ENCODE measurements at regions not wholly inside any gene's neighbourhood (a gene's known extent, or its start where the extent isn't known, plus 50 kb on each side); places are given as distances from the start of the nearest gene placed in this dataset.

DNA sequence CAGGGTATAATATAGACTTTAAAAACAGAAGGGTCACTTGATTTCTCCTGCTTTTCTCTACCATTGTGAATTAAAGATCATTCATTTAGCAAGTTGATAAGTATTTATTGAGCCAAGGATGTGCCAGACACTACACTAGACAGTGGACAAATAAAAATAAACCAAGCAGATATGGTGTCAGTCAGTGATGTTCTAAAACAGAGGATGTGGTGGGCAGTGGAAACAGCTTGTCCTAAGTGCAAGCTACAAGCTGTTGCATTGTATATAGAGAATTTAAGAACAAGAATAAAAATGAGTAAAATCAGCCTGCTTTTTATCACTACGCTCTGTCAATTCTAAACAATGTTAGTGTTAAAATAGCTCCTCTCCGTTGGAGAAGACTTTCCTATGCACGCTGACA lies 637.3 kb upstream of the GRM7 start:
- Histone ChIP-seq H3K4me1 (ENCODE audit: control insufficient read depth in 1 of 2, insufficient read depth in 2 of 2, low read length in 2 of 2) (peaks cover 19 to 37% of the 10 kb centered on the region in 2 donors), H3K9ac (ENCODE audit: insufficient read depth, low read length, poor library complexity, severe bottlenecking) (no peak overlapping the region), H2AFZ (ENCODE audit: insufficient read depth, low read depth, low read length, poor library complexity, severe bottlenecking) (no peak overlapping the region), H3K79me2 (ENCODE audit: insufficient read depth, low read length) (no peaks in the 10 kb centered on the region), H3K9me3 (replicated peaks in 1 of 2; ENCODE audit: control insufficient read depth in 1 of 2, insufficient read depth in 1 of 2, low read length in 2 of 2) (no peaks in the 10 kb centered on the region), H4K20me1 (ENCODE audit: insufficient read depth, low read length) (no peaks in the 10 kb centered on the region), H3K4me2 (replicated peaks; ENCODE audit: extremely low read depth, low read length, poor library complexity, severe bottlenecking) (no peak overlapping the region), H3K27me3 (ENCODE audit: control insufficient read depth in 2 of 2, insufficient read depth in 2 of 2, low read length in 2 of 2) (no peaks in the 10 kb centered on the region), H3K4me3 (replicated peaks in 1 of 3; ENCODE audit: low read depth in 2 of 3, low read length in 3 of 3) (no peak overlapping the region), H3K36me3 (replicated peaks in 1 of 2; ENCODE audit: control insufficient read depth in 1 of 2, insufficient read depth in 2 of 2, low read length in 2 of 2) (no peaks in the 10 kb centered on the region), H3K27ac (ENCODE audit: low read depth in 1 of 2, low read length in 2 of 2) (no peak overlapping the region)
- intact Hi-C loops (cut with micrococcal nuclease): no loop called here
- H3K4me1 Mint-ChIP-seq: peaks cover 34% of the 10 kb centered on the region
- WGBS (ENCODE audit: insufficient coverage): no CpG with 5 or more reads among the region's 3 CpGs
- no peak overlapping the region for H3K4me3 Mint-ChIP-seq
- peaks cover 0 to 3% (median 0%) of the 10 kb centered on the region in 7 donors for H3K9me3 Mint-ChIP-seq
- no peak overlapping the region for H3K27ac Mint-ChIP-seq
- no peaks in the 10 kb centered on the region for H3K36me3 Mint-ChIP-seq
- TF ChIP-seq, protein P1, sequence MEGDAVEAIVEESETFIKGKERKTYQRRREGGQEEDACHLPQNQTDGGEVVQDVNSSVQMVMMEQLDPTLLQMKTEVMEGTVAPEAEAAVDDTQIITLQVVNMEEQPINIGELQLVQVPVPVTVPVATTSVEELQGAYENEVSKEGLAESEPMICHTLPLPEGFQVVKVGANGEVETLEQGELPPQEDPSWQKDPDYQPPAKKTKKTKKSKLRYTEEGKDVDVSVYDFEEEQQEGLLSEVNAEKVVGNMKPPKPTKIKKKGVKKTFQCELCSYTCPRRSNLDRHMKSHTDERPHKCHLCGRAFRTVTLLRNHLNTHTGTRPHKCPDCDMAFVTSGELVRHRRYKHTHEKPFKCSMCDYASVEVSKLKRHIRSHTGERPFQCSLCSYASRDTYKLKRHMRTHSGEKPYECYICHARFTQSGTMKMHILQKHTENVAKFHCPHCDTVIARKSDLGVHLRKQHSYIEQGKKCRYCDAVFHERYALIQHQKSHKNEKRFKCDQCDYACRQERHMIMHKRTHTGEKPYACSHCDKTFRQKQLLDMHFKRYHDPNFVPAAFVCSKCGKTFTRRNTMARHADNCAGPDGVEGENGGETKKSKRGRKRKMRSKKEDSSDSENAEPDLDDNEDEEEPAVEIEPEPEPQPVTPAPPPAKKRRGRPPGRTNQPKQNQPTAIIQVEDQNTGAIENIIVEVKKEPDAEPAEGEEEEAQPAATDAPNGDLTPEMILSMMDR (IDR thresholded peaks at IDR 0.05): no peak
- peaks cover 1 to 2% (median 1%) of the 10 kb centered on the region in 3 donors for H3K27me3 Mint-ChIP-seq (ENCODE audit: low read depth in 3 of 3)
- DNase-seq: no peak

DNA sequence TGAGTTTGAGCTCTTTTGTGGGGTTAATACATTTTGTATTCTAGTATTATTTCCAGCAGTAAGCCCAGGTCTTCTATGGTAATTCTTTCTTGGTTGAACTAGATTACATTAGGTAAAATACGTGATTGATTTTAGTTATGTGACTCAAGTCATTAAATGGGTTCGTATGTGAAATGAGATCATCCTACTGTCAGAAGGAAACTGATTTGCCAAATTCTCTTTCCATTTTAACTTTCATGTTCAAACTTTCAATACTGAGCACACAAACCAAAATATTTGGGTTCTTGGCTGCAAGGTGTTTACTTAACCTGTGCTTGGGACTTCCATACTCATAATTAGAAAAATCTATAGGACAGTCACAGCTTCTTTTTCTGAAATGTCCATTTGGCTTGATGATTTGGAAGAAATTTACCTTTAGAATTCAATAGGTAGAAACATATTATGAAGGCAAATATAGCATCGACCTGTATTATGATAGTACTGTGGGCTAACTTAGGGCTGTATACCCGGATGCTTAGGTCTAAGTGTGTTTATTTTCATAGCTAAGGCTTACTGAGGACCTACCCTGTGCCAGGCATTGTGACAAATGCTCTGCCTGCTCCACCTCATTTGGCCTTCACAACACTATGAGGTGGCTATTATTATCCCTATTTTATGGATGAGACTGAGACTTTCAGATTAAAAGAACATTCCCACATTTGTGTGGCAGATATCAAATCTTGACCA lies 631.8 kb upstream of the GRM7 start:
- Mint-ChIP-seq H3K4me3 (no peak overlapping the region), H3K27ac (no peak overlapping the region), H3K4me1 (no peaks in the 10 kb centered on the region), H3K36me3 (no peaks in the 10 kb centered on the region), H3K9me3 (peaks cover 0 to 11% (median 8%) of the 10 kb centered on the region in 7 donors), H3K27me3 (ENCODE audit: low read depth in 3 of 3) (peaks cover 1 to 6% (median 2%) of the 10 kb centered on the region in 3 donors)
- intact Hi-C loops (cut with micrococcal nuclease): no loop called here
- Histone ChIP-seq H3K4me3 (replicated peaks in 1 of 3; ENCODE audit: low read depth in 2 of 3, low read length in 3 of 3) (no peak overlapping the region), H3K4me1 (ENCODE audit: control insufficient read depth in 1 of 2, insufficient read depth in 2 of 2, low read length in 2 of 2) (no peaks in the 10 kb centered on the region), H2AFZ (ENCODE audit: insufficient read depth, low read depth, low read length, poor library complexity, severe bottlenecking) (no peak overlapping the region), H3K27me3 (ENCODE audit: control insufficient read depth in 2 of 2, insufficient read depth in 2 of 2, low read length in 2 of 2) (no peaks in the 10 kb centered on the region), H3K79me2 (ENCODE audit: insufficient read depth, low read length) (no peaks in the 10 kb centered on the region), H3K36me3 (replicated peaks in 1 of 2; ENCODE audit: control insufficient read depth in 1 of 2, insufficient read depth in 2 of 2, low read length in 2 of 2) (no peaks in the 10 kb centered on the region), H3K9me3 (replicated peaks in 1 of 2; ENCODE audit: control insufficient read depth in 1 of 2, insufficient read depth in 1 of 2, low read length in 2 of 2) (no peaks in the 10 kb centered on the region), H3K9ac (ENCODE audit: insufficient read depth, low read length, poor library complexity, severe bottlenecking) (no peak overlapping the region), H4K20me1 (ENCODE audit: insufficient read depth, low read length) (no peaks in the 10 kb centered on the region), H3K4me2 (replicated peaks; ENCODE audit: extremely low read depth, low read length, poor library complexity, severe bottlenecking) (no peak overlapping the region), H3K27ac (ENCODE audit: low read depth in 1 of 2, low read length in 2 of 2) (no peak overlapping the region)
- no peak for DNase-seq
- TF ChIP-seq, protein P1 (IDR thresholded peaks at IDR 0.05): no peak
- 80% methylated on average over 1 of the region's 4 CpGs for WGBS (ENCODE audit: insufficient coverage)
